22Rv1 (cell line): ENCODE measurements at regions not wholly inside any gene's neighbourhood (a gene's known extent, or its start where the extent isn't known, plus 50 kb on each side); places are given as distances from the start of the nearest gene placed in this dataset.

ENCODE experiments used
- CTCF ChIP-seq: fragments of 450-650 bp; IDR thresholded peaks from 2 replicates; pipeline ENCODE4 v1.5.1; 2017; ENCODE audit warnings: mild to moderate bottlenecking
- ZFX ChIP-seq: fragments of 450-650 bp; IDR thresholded peaks from 2 replicates; pipeline ENCODE4 v1.6.1; 2017; ENCODE audit warnings: antibody characterized with exemption, borderline replicate concordance

- TF ChIP-seq CTCF, result no peak
- no peak for TF ChIP-seq ZFX
Observed at GRCh38 chr5:158559066-158559465, 540.6 kb downstream of the EBF1 start.
